ENCODE measurements at regions not wholly inside any gene's neighbourhood (a gene's known extent, or its start where the extent isn't known, plus 50 kb on each side); places are given as distances from the start of the nearest gene placed in this dataset.

- Histone ChIP-seq H3K4me1 (no peaks in the 10 kb centered on the region), H3K27ac (no peak overlapping the region), H3K9me3 (no peaks in the 10 kb centered on the region), H3K4me3 (no peak overlapping the region), H3K27me3 (no peaks in the 10 kb centered on the region), H3K36me3 (no peaks in the 10 kb centered on the region)
- no peak for TF ChIP-seq POLR2A (IDR thresholded peaks at IDR 0.05)
- no peak for TF ChIP-seq CTCF (IDR thresholded peaks at IDR 0.05)
- TF ChIP-seq POLR2AphosphoS5 (IDR thresholded peaks at IDR 0.05), result no peak
- no peak for TF ChIP-seq EP300 (IDR thresholded peaks at IDR 0.05)
- no peak for ATAC-seq (ENCODE audit: low FRiP score in 2 of 2)
- WGBS, 2 donors, result 78 to 89% methylated on average over 3 to 5 of the region's 5 CpGs
- no peak for DNase-seq
Measured at GRCh38 chr2:19775315-19775714, 126.5 kb downstream of the TTC32 start.

GRCh38 chr2:19774805-19775176 is 127.0 kb downstream of the TTC32 start:
- ATAC-seq (ENCODE audit: low FRiP score in 2 of 2) (no peak), DNase-seq (no peak)
- WGBS, 2 donors, result 82 to 90% methylated on average over 3 of the region's 3 CpGs
- Histone ChIP-seq H3K4me3 (no peak overlapping the region), H3K27ac (no peak overlapping the region), H3K27me3 (no peaks in the 10 kb centered on the region), H3K9me3 (no peaks in the 10 kb centered on the region), H3K36me3 (no peaks in the 10 kb centered on the region), H3K4me1 (no peaks in the 10 kb centered on the region)
- TF ChIP-seq EP300 (IDR thresholded peaks at IDR 0.05) (no peak), POLR2A (IDR thresholded peaks at IDR 0.05) (no peak), POLR2AphosphoS5 (IDR thresholded peaks at IDR 0.05) (no peak), CTCF (IDR thresholded peaks at IDR 0.05) (no peak)

GRCh38 chr2:19772981-19773380 is 128.8 kb downstream of the TTC32 start:
- DNase-seq, result no peak
- Histone ChIP-seq H3K36me3 (no peaks in the 10 kb centered on the region), H3K4me3 (no peak overlapping the region), H3K27me3 (no peaks in the 10 kb centered on the region), H3K4me1 (no peaks in the 10 kb centered on the region), H3K27ac (no peak overlapping the region), H3K9me3 (no peaks in the 10 kb centered on the region)
- TF ChIP-seq CTCF (IDR thresholded peaks at IDR 0.05), result no peak
- TF ChIP-seq EP300 (IDR thresholded peaks at IDR 0.05), result no peak
- no peak for TF ChIP-seq POLR2AphosphoS5 (IDR thresholded peaks at IDR 0.05)
- TF ChIP-seq POLR2A (IDR thresholded peaks at IDR 0.05), result no peak
- WGBS, 2 donors, result 62 to 84% methylated on average over 4 of the region's 4 CpGs
- no peak for ATAC-seq (ENCODE audit: low FRiP score in 2 of 2)

- DNase-seq (no peak), ATAC-seq (ENCODE audit: low FRiP score in 2 of 2) (no peak)
- no peaks in the 10 kb centered on the region for H3K4me1 ChIP-seq
- H3K36me3 ChIP-seq, result no peaks in the 10 kb centered on the region
- no peak overlapping the region for H3K4me3 ChIP-seq
- TF ChIP-seq EP300 (IDR thresholded peaks at IDR 0.05) (no peak), CTCF (IDR thresholded peaks at IDR 0.05) (no peak), POLR2A (IDR thresholded peaks at IDR 0.05) (no peak), POLR2AphosphoS5 (IDR thresholded peaks at IDR 0.05) (no peak)
- no peak overlapping the region for H3K27ac ChIP-seq
- H3K9me3 ChIP-seq, result peaks cover 0 to 6% (median 2%) of the 10 kb centered on the region in 4 donors
- H3K27me3 ChIP-seq, result no peaks in the 10 kb centered on the region
Measured at GRCh38 chr2:19769513-19769912, 132.3 kb downstream of the TTC32 start.

- Histone ChIP-seq H3K4me3 (no peak overlapping the region), H3K27me3 (no peaks in the 10 kb centered on the region), H3K27ac (no peak overlapping the region), H3K36me3 (no peaks in the 10 kb centered on the region), H3K4me1 (no peaks in the 10 kb centered on the region), H3K9me3 (peaks cover 0 to 6% (median 2%) of the 10 kb centered on the region in 4 donors)
- TF ChIP-seq CTCF (IDR thresholded peaks at IDR 0.05) (no peak), EP300 (IDR thresholded peaks at IDR 0.05) (no peak)
- no peak for DNase-seq
- 52 to 53% methylated on average over 1 of the region's 1 CpG for WGBS, 2 donors
- ATAC-seq (ENCODE audit: low FRiP score in 2 of 2), result no peak
Measured at GRCh38 chr2:19767899-19768298, 133.9 kb downstream of the TTC32 start.

Data from upper lobe of left lung (tissue), 6 donors.